WERI-Rb-1 (cell line): ENCODE measurements at regions not wholly inside any gene's neighbourhood (a gene's known extent, or its start where the extent isn't known, plus 50 kb on each side); places are given as distances from the start of the nearest gene placed in this dataset.

ENCODE experiments used
- DNase-seq: peaks from one replicate; pipeline ENCODE4 v3.0.0-alpha.2; 2020
- H3K27ac ChIP-seq: fragments of 250-450 bp; sonication (Bioruptor Pico); 2 replicates; pipeline ENCODE4 v1.5.1; 2020; ENCODE audit warnings: mild to moderate bottlenecking, moderate library complexity
- H3K27me3 ChIP-seq: fragments of 250-450 bp; sonication (Bioruptor Pico); 2 replicates; pipeline ENCODE4 v1.5.1; 2021; ENCODE audit warnings: mild to moderate bottlenecking, low read depth, moderate library complexity; ENCODE audit not compliant: insufficient read depth, severe bottlenecking
- H3K36me3 ChIP-seq: fragments of 250-450 bp; sonication (Bioruptor Pico); 2 replicates; pipeline ENCODE4 v1.5.1; 2020; ENCODE audit warnings: mild to moderate bottlenecking, moderate library complexity
- H3K4me3 ChIP-seq: 2 replicates; pipeline ENCODE4 v1.5.1; 2011; ENCODE audit warnings: low read depth, mild to moderate bottlenecking, control low read depth, low read length
- H3K9me3 ChIP-seq: fragments of 250-450 bp; sonication (Bioruptor Pico); 2 replicates; pipeline ENCODE4 v1.5.1; 2021; ENCODE audit warnings: mild to moderate bottlenecking, moderate library complexity; ENCODE audit not compliant: severe bottlenecking
- TF ChIP-seq, protein P1 (sequence below): IDR thresholded peaks from 2 replicates; pipeline ENCODE4 v1.5.1; 2011; ENCODE audit warnings: low read depth, mild to moderate bottlenecking, control low read depth, inconsistent platforms, low read length

DNA sequence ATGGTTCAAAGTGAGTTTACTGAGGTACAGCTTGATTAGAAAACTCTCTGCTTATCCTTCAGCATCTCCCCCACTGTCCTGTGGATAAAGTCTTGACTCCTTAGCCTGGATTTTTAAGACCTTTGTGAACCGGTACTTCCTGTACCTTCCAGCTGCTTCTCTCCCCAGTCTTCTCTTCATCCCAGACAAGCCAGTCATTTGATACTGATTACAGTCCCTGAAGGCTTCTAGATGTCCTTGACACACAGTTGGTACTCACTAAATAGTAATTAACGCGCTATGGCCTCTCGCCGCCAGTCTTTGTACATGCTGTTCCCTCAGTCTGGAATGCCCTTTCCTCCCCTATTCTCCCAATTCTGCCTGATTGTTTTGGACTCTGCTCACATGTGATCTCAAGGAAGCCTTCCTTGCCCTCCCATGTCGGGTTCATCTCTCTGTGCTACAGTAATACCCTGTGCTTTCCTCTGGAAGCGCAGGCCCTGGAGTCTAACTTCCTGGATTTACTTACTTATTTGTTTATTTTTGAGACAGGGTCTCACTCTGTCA lies 50.6 kb upstream of the PTGR2 start:
- Histone ChIP-seq H3K9me3 (no peaks in the 10 kb centered on the region), H3K27ac (no peak overlapping the region), H3K4me3 (no peak overlapping the region), H3K27me3 (no peaks in the 10 kb centered on the region), H3K36me3 (no peaks in the 10 kb centered on the region)
- TF ChIP-seq, protein P1, sequence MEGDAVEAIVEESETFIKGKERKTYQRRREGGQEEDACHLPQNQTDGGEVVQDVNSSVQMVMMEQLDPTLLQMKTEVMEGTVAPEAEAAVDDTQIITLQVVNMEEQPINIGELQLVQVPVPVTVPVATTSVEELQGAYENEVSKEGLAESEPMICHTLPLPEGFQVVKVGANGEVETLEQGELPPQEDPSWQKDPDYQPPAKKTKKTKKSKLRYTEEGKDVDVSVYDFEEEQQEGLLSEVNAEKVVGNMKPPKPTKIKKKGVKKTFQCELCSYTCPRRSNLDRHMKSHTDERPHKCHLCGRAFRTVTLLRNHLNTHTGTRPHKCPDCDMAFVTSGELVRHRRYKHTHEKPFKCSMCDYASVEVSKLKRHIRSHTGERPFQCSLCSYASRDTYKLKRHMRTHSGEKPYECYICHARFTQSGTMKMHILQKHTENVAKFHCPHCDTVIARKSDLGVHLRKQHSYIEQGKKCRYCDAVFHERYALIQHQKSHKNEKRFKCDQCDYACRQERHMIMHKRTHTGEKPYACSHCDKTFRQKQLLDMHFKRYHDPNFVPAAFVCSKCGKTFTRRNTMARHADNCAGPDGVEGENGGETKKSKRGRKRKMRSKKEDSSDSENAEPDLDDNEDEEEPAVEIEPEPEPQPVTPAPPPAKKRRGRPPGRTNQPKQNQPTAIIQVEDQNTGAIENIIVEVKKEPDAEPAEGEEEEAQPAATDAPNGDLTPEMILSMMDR: no peak
- DNase-seq: no peak

DNA sequence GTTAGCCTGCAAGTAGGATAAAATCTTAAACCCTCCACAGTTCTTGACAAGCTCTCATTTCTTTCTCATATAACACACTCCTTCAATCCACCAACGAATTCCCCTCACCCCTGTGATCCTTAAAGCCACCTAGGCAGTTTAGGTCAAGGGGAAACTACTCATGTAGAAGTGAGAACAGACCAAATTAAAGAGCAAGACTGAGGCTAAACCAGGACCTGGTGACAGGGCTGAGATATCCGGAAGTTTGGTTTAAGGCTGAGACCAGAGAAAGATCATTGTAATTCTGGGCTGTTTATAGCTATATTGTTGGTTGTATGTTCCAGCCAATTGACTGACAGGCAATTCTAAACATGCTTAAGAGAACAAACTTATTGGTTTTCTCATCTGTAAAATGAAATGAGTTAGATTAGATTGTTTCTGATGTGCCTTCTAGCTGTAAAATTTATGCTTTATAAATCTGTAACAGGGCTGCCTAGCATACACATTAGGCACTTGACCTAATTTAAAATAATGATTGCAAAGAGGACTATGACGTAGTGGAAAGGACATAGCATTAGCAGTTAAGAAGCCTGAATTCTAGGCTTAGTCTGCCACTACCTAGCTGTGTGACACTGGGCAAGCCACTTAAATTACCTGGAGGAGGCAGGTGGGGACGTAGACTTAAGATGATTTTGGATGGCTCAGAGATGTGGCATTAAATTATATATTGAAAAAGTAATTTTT lies 53.9 kb upstream of the PTGR2 start:
- TF ChIP-seq, protein P1: no peak
- peak overlapping the region; percentile 34 for H3K27ac ChIP-seq

DNA sequence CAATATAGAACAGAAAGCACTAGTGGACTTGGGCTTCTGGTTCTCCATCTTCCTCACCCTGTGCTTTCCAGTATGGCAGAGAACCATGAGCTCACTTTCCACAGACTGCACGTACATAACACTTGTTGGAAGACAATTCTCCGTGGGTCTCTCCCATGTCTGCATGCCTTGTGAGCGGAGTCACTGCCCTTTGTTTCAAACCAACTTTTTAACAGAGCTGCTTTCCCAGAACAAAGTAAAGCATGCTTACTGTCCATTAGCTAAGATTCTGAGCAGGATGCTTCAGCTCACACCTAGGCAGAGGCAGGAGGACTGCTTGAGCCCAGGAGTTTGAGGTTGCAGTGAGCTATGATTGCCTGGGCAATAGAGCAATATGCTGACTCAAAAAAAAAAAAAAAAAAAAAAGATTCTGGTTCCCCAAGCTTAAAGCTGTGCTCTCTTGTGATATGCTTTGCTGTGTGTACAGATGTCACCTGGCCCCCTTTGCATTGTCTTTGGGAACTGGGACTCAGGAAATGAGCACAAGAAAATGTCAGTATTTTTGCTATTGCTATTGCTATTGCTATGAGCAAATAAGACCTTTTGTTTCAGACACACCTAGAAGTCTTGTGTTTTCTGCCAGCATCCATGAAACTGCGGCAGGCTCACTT lies 54.6 kb upstream of the PTGR2 start:
- no peak for DNase-seq
- Histone ChIP-seq H3K4me3 (no peak overlapping the region), H3K36me3 (no peaks in the 10 kb centered on the region), H3K9me3 (no peaks in the 10 kb centered on the region), H3K27me3 (no peaks in the 10 kb centered on the region), H3K27ac (peak overlapping the region; percentile 34; the same call in 1 of the 2 replicates)
- TF ChIP-seq, protein P1: no peak

More for the DNA sequence above, 53.9 kb upstream of the PTGR2 start:
- Histone ChIP-seq H3K36me3 (no peaks in the 10 kb centered on the region), H3K9me3 (no peaks in the 10 kb centered on the region), H3K27me3 (no peaks in the 10 kb centered on the region), H3K4me3 (no peak overlapping the region)
- DNase-seq: no peak

DNA sequence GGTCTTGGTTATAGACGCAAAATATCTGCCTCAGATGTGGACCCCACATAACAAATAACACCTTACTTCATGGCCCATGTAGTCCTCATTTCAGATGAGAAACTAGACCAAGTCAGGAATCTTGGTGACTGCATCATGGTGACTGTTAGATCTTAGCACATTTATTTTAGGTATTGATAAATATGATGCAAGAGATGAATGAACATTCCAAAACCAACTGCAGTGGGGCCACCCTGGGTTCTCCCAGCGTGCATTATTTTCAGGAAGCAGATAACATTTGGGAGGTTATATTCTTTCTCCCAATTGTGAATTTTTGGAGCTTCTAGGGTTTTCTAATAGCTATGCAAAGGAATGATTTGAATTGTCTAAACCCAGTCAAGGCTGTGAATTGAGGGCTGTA lies 55.2 kb upstream of the PTGR2 start:
- H3K4me3 ChIP-seq: no peak overlapping the region
- no peaks in the 10 kb centered on the region for H3K27me3 ChIP-seq
- no peak for DNase-seq
- TF ChIP-seq, protein P1: no peak
- no peaks in the 10 kb centered on the region for H3K36me3 ChIP-seq
- no peak overlapping the region for H3K27ac ChIP-seq
- no peaks in the 10 kb centered on the region for H3K9me3 ChIP-seq

DNA sequence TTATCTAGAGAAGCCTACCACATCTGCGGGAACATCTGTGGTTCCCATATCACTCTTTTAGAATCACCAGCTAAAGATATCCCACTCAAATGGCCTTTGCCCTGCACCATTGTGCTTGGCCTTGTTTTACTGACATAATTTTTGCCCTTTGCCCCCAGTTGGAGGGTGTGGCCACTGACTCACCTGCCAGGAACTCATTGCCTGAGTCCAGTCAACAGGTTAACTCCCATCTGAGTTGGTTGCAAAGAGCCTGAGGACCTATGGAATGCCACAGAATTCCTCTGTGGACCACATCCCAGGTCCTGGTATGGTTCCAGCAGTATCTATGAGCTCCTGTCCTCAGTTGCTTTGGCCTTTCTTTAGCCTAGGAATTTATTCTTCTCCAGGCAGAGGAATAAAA lies 55.7 kb upstream of the PTGR2 start:
- Histone ChIP-seq H3K27me3 (no peaks in the 10 kb centered on the region), H3K9me3 (no peaks in the 10 kb centered on the region), H3K36me3 (no peaks in the 10 kb centered on the region), H3K27ac (no peak overlapping the region), H3K4me3 (no peak overlapping the region)
- DNase-seq: no peak
- TF ChIP-seq, protein P1: no peak
